ENCODE measurements at regions not wholly inside any gene's neighbourhood (a gene's known extent, or its start where the extent isn't known, plus 50 kb on each side); places are given as distances from the start of the nearest gene placed in this dataset.
A peak's percentile ranks its signal among the peaks of the same experiment; 100 is the strongest.

- no peaks in the 10 kb centered on the region for H3K36me3 ChIP-seq
- no peak overlapping the region for H3K4me3 ChIP-seq
- peak in 1 of 2 donors; percentile 10 for DNase-seq (ENCODE audit: low read depth in 1 of 2, low spot score in 1 of 2)
- no peak overlapping the region for H3K27ac ChIP-seq
- H3K9me3 ChIP-seq (ENCODE audit: low read depth) = no peaks in the 10 kb centered on the region
- TF ChIP-seq, protein P1, sequence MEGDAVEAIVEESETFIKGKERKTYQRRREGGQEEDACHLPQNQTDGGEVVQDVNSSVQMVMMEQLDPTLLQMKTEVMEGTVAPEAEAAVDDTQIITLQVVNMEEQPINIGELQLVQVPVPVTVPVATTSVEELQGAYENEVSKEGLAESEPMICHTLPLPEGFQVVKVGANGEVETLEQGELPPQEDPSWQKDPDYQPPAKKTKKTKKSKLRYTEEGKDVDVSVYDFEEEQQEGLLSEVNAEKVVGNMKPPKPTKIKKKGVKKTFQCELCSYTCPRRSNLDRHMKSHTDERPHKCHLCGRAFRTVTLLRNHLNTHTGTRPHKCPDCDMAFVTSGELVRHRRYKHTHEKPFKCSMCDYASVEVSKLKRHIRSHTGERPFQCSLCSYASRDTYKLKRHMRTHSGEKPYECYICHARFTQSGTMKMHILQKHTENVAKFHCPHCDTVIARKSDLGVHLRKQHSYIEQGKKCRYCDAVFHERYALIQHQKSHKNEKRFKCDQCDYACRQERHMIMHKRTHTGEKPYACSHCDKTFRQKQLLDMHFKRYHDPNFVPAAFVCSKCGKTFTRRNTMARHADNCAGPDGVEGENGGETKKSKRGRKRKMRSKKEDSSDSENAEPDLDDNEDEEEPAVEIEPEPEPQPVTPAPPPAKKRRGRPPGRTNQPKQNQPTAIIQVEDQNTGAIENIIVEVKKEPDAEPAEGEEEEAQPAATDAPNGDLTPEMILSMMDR (IDR thresholded peaks at IDR 0.05; ENCODE audit: low read depth, low read length) = no peak
- peaks cover under 1% of the 10 kb centered on the region for H3K4me1 ChIP-seq (ENCODE audit: low read depth)
- no peaks in the 10 kb centered on the region for H3K27me3 ChIP-seq
These were observed 154.0 kb upstream of the GPR12 start for GRCh38 chr13:26914624-26915023.

GRCh38 chr13:26914148-26914547 lies 153.6 kb upstream of the GPR12 start:
- Histone ChIP-seq H3K36me3 (no peaks in the 10 kb centered on the region), H3K27ac (no peak overlapping the region), H3K9me3 (ENCODE audit: low read depth) (no peaks in the 10 kb centered on the region), H3K4me3 (no peak overlapping the region), H3K27me3 (no peaks in the 10 kb centered on the region), H3K4me1 (ENCODE audit: low read depth) (peaks cover 2% of the 10 kb centered on the region)
- no peak for DNase-seq (ENCODE audit: low read depth in 1 of 2, low spot score in 1 of 2)
- TF ChIP-seq, protein P1 (IDR thresholded peaks at IDR 0.05; ENCODE audit: low read depth, low read length) = no peak

DNA sequence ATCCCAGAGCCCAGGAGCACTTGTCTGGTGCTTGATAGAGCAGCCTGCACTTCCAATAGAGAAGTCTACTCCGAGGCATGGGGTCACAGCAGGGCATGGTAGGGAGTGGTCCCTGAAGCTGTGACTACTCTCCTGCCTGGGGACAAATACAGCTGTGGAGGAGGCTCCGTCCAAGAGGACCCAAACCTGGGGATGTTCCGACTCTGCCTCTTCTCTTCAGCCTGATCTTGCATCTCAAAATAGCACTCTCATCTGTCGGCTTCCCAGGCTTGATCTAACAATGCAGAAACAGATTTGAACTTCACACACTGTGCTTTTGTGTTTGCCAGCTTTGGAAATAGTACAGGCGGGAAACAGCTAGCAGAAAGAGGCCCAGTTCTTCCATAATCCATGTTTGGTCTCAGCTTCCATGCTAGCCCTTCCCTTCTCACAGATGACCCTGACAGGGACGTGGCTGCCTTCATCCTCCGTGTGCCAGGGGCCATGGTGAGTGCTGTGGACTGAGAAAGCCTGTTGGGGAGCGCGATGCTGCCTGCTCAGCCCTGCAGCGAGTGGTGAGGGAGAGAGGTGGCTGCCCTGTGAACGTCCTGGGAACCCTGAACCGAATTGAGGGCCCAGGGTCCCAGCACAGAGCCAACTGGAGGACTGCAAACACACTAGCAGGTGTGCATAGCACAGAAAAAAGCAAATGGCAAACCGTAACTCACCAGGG lies 150.3 kb upstream of the GPR12 start:
- H3K27ac ChIP-seq = no peak overlapping the region
- no peak for DNase-seq (ENCODE audit: low read depth in 1 of 2, low spot score in 1 of 2)
- no peaks in the 10 kb centered on the region for H3K36me3 ChIP-seq
- peaks cover 2% of the 10 kb centered on the region for H3K4me1 ChIP-seq (ENCODE audit: low read depth)
- H3K4me3 ChIP-seq = no peak overlapping the region
- TF ChIP-seq, protein P1 (IDR thresholded peaks at IDR 0.05; ENCODE audit: low read depth, low read length) = no peak
- H3K27me3 ChIP-seq = no peaks in the 10 kb centered on the region
- H3K9me3 ChIP-seq (ENCODE audit: low read depth) = no peaks in the 10 kb centered on the region

- Histone ChIP-seq H3K4me3 (no peak overlapping the region), H3K36me3 (no peaks in the 10 kb centered on the region), H3K4me1 (ENCODE audit: low read depth) (peaks cover 2% of the 10 kb centered on the region), H3K9me3 (ENCODE audit: low read depth) (no peaks in the 10 kb centered on the region), H3K27ac (no peak overlapping the region), H3K27me3 (no peaks in the 10 kb centered on the region)
- DNase-seq (ENCODE audit: low read depth in 1 of 2, low spot score in 1 of 2) = no peak
- TF ChIP-seq, protein P1 (IDR thresholded peaks at IDR 0.05; ENCODE audit: low read depth, low read length) = no peak
These were observed 148.9 kb upstream of the GPR12 start for GRCh38 chr13:26909477-26909876.

DNA sequence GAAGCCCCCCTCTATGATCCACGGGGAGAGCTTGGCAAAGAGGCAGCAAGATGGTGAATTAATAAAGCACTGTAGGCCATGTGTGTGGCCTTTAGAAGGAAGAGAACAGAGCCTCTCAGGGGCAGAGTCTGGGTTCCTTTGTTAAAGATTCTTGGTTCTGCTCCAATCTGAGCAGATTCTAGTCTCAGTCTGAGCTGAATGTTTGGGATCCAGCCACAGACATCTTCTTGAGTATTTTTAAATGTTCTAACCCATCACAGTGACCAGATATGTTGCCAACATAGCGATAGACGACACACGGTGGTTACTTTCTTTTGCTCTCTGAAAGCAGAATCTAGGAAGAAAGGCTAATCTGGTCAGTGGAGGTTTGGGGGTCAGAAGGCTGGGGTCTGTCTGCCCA lies 147.5 kb upstream of the GPR12 start:
- DNase-seq (ENCODE audit: low read depth in 1 of 2, low spot score in 1 of 2) = no peak
- H3K9me3 ChIP-seq (ENCODE audit: low read depth) = no peaks in the 10 kb centered on the region
- H3K4me1 ChIP-seq (ENCODE audit: low read depth) = peaks cover 2% of the 10 kb centered on the region
- H3K36me3 ChIP-seq = no peaks in the 10 kb centered on the region
- no peak overlapping the region for H3K4me3 ChIP-seq
- no peaks in the 10 kb centered on the region for H3K27me3 ChIP-seq
- TF ChIP-seq, protein P1 (IDR thresholded peaks at IDR 0.05; ENCODE audit: low read depth, low read length) = no peak
- no peak overlapping the region for H3K27ac ChIP-seq
